GM18502 (cell line): ENCODE measurements at regions not wholly inside any gene's neighbourhood (a gene's known extent, or its start where the extent isn't known, plus 50 kb on each side); places are given as distances from the start of the nearest gene placed in this dataset.
"Not testable (repeated sequence)": the region's sequence is repeated elsewhere in the genome, so short reads cannot be mapped to it uniquely, and the experiment has no call there.

Source experiments
- ATAC-seq: cut with Tn5 transposase; IDR thresholded peaks from one replicate; pipeline ENCODE4 v1.9.1; 2021; ENCODE audit warnings: mild to moderate bottlenecking; ENCODE audit not compliant: unreplicated experiment, poor library complexity

DNA sequence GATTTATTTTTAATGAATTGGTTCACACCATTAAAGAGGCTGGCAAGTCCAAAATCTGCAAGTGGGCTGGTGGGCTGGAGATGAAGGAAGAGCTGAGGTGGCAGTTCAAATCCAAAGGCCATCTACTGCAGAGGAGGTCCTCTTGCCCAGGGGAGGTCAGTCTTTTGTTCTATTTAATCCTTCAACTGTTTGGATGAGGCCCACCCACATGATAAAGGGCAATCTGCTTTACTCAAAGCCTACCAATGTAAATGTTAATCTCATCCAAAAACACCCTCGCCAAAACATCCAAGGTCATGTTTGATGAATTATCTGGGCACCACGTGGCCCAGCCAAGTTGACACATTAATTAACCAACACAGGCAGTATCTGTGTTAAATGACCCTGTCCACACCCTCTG lies 99.0 kb downstream of the RRAGC start:
- ATAC-seq, result no peak

DNA sequence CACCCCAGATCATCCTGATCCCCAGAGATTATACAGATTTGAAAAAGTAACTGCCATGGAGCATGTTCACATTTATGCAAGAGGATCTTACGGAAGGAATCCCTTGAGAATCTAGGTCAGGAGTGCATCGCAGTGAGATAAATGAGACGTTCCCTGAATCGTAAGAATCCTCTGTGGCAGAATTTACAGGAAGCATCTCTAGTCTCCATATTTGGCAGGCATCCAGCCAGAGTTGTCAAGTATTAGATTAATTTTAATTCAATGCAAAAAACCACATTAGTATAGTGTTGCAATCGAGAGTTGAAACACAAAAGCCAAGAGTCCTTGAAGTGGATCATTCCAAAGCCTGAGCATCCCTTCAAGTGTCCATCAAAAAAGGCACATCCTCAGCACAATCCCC lies 100.8 kb downstream of the RRAGC start:
- no peak for ATAC-seq

DNA sequence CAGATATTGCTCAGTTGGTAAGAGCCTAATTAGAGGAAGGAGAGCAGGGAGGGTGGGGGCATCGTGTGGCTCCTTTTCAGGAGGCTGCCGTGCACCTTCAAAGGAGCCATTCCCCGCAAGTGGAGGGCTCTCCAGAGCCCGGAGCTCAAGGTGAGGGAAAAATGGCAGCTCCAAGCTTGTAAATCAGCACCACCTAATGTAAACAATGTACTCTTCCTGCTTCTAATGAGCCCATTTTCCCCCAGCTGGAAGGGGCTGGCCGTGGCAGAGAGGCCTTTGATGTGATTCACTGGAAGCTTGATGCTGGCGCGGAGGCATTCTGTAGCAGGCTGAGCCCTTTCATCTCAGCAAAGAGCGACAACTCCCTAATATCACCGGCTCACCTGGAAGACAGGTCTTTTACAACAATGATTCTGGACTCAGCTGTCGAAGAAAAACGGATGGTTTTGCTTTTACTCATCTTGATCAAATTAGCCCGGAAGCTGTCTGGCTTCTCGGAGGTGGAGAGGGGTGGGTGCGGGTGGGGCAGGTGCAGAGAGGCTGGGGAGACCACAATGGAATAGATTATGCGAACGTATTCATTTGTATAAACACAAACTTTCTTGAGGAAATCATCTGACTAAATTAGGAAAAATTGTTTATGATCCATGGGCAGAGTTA lies 112.5 kb downstream of the RRAGC start:
- ATAC-seq, result no peak

DNA sequence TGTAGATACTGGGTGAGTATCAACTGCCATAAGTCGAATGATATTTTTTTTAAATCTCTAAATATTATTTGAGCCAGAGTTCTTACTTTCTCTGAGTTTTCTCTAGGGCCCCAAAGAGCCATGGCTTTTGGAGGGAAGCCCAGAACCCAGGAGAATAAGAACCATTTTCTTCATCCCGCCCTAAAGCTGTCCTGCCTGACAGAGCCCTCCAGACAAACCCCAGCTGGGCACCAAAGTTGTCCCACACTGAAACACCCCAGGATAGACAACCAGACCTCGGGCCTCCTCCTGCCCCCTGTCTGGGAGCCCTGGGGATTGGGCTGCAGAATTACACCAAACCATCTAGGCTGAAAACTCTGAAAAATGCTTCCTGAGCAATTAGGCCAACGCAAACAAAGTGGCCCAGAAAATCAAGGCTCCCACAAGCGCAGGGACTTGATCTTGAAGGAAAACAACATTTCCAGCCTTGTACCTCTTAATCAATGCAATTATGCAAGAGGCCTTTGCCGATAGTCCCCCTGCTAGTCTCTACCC lies 113.1 kb downstream of the RRAGC start:
- ATAC-seq, result no peak

DNA sequence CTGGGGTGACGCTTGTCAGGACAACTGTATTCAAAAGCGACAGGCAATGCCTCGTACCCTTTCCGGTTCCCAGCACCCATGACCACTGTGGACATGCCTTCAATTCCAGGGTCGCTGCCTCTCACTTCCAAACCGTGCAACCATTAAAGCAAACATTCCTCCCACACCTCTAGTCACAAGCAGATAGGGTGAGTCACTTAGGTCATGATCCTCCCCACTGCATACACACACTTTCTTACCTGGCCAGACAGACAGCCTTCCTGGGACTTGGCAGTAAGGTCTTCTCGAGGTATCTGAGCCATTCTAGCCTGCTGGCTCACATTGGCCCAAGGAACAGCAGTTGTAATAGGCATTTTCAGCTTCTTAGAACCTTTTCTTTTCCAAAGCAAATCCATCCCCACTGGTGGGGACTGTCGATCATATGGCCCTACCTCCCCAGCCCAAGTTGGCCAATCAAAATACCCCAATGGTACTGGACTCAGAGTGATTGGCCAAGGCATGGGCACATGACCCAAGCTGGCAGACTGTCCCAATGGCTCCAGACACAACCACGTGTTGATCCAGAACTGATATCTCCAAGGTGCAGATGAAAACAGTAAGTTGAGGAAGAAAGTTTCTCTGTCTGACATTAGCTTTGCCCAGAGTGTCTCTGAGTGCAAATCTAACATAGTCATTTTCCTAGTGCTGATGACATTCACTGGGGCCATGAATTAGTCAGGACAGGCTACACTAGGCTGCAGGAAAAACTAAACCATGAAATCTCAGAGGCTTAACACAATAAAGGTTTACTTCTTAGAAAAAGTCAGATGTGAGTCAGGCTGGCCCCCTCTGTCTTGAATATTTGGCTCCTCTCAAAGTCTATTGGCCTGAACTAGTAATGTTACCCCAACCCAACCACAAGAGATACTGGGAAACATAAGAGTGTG lies 113.8 kb downstream of the RRAGC start:
- no peak for ATAC-seq

DNA sequence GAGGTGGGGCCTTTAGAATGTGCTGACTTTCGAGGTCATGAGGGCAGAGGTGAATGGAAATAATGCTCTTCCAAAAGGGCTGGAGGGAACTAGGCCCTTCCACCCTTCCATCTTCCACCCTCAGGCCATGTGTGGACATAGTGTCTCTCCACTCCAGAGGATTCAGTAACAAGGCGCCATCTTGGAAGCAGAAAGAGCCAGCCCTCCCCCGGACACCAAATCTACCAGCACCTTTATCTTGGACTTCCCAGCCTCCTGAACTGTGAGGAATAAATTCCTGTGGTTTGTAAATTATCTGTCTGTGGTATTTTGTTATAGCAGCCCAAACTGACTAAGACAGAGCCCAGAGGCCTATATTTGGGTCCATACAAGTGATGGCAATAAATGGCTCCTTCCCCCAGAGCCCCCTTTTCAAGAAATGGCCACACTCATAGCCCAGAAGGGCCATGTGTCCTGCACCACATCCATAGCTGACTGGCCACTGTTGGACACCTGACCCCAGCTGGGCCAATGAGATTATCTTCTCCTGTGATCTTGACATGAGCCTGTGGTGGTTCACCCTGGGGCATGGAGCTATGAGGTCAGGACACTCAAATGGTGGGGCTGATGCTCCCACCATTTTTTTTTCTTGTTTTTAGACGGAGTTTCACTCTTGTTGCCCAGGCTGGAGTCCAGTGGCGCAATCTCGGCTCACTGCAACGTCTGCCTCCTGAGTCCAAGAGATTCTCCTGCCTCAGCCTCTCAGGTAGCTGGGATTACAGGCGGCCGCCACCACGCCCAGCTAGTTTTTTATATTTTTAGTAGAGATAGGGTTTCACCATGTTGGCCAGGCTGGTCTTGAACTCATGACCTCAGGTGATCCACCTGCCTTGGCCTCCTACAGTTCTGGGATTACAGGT lies 114.9 kb downstream of the RRAGC start:
- ATAC-seq, result no peak

DNA sequence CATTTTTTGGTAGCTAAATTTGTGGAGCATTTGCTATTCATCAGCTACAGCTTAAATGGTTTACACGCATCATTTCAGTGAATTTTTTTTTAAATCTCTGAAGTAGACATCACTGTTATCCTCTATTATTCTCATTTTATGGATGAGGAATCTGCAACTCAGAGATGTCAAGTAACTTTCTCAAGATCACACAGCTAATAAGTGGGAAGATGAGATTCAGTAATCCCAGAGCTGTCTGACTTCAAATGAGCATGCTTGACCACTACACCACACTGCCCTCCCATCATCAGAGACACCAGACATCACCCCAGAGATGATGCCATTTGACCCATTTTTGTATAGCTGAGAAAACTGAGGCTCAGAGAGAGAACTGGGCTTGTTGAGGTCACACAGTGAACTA lies 116.4 kb downstream of the RRAGC start:
- no peak for ATAC-seq

DNA sequence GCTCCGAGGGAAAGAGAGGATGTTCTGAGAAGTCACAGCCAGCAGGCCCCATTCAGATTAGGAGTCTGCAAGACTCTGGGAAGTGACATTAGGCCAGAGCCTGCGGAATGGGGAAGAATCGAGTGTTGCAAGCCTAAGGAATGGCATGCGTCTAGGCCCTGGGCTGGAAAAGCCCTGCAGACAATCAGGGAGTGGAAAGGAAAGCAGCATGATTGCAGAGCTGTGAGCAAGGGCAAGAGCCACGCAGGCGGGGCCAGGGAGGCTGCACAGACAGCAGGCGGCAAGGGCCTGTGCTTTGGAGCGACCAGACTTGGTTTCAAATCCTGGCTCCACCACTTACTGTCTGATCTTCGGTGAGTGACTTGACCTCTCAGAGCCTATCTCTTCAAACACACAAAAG lies 118.2 kb downstream of the RRAGC start:
- no peak for ATAC-seq

DNA sequence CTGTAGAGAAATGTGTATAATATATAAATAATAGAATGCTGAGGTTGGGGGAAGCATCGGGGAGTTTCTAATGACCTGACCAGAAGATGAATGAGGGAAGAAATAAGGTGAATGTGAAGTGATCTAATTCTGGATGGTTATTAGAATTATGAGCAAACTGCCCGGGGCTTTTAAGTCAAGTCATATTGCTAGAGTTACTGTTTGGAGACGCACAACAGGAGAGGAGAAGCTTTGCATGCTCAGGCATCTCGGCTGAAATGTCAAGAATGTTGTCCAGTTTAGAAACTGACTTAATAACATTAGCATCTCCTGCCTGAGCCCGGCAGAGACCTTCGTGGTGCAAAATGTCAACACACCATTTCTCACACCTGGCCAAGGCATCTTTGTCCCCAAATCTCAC lies 119.1 kb downstream of the RRAGC start:
- no peak for ATAC-seq

DNA sequence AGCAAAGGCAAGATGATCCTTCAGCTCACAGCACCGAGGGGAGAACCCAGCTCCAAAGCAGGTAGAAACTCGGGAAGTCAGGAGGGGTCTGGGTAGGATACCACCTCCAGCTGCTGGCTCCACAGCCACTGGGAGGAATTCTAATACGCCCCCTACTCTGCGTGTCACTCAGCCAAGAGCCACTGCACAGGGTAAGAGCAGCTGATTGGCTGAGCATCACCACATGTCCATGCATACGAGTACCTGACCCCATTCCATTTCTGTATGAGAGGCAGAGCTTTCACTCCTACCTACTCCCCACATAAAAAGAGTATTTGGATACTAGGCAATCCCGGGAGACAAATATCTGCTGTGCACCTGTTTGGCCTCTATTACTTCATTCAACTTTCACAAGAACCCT lies 121.4 kb downstream of the RRAGC start:
- no peak for ATAC-seq

DNA sequence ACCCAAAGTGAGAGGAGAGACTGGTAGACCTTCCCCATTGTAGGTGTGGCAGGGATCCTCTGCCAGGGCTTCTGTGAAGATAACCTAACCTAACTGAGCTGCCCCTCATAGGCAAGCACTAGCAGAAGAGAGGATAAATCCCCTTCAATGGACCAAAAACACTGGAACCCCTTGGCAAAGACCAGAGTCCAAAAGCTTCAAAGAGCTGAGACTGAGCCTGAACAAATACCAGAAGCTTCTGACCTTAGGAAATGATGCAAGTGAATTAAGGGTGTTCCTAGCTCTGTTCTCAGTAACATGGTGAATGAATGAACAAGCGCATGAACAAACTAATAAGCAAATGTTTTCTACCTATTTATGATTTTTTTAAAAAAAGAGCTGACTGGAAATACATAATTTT lies 123.2 kb downstream of the RRAGC start:
- ATAC-seq, result no peak

DNA sequence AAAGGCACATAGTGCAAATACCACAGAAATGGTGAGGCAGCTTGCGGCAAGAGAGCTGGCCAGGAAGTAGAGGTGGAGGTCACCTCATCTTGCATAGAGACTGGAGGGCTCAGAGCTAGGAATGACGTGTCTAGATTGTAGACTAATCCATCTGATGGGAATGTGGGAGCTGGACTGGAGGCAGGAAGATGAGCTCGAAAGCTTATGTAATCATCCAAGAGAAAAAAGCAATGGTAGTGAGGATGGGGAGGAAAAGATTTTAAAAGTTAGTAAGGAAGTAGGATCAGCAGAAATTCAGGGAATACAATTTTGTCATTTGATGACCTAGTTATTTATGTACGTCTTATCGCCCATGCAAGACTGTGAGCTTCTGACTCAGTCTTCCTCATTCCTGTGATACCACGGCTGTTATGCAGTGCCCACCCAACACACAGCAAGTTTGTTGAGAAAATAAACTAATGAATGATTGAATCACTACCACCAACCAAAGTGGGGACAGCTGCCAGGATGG lies 123.9 kb downstream of the RRAGC start:
- ATAC-seq, result no peak

DNA sequence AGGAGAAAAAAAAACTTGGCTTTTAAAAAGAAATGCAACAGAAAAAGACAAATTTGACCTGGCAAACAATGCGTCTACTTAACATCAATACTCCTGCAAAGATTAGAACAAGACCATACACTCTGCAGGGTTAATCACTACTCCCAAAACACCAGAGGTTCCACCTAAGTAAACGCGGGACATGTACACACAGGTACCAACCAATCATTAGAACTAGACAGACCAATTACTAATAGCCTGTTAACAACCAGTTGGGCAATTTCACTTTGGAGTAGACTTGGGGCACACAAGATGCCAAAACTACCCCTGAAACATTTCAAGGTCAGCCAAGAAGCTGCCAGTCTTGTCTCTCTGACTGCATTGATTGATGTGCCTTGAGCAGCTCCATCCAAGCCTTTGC lies 125.8 kb downstream of the RRAGC start:
- no peak for ATAC-seq

DNA sequence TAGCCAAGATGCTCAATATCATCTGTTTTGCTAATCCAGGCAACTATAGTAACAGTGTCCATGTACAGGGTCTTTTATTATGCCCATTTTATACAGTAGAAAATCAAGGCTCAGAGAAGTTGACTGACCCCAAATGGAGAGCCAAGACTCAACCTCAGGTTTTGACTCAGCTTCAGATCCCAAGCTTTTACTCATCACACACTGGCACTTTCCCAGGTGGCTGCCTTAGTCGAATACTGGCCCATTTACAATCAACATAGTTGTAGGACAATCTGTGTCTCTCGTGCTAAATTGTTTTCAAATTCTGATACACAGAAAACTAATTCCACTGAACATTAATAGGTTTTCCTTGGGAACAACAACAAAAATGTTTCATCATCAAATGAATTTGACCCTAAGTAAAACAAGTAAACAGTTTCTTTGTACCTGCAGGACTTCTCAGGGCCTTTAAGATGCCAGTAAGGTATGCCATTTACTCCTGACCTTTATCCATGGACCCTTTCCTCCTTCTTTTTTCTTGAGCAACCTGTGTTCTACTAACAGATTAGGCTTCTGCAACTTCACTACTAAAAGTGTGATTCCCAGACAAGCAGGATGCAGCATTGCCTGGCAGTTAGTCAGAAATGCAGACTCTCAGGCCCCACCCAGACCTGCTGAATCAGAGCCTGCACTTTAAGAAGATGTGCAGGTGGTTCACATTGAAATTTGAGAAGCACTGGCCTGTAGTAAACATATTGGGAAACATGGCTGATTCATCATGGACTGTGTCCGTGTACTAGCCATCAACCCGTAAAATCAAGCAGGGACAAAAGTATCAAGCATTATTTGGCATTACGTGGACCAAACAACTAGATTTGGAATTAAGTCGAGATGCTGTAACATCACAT lies 128.8 kb downstream of the RRAGC start:
- no peak for ATAC-seq

DNA sequence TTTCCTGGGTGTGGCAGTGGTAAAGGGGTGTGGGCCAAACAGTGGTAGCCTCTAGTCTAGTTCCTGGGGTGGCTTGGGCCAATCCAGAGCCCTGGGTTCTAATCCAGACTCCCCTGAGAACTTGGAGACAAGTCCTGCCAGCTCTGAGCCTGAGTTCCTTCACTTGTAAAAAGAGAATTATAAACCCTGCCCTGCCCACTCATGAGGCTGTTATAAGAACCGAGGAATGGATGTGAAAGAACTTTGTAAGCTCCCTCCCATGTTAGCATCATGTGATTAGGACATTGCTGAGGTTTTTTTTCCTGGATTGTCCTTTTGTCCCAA lies 131.0 kb downstream of the RRAGC start:
- no peak for ATAC-seq

DNA sequence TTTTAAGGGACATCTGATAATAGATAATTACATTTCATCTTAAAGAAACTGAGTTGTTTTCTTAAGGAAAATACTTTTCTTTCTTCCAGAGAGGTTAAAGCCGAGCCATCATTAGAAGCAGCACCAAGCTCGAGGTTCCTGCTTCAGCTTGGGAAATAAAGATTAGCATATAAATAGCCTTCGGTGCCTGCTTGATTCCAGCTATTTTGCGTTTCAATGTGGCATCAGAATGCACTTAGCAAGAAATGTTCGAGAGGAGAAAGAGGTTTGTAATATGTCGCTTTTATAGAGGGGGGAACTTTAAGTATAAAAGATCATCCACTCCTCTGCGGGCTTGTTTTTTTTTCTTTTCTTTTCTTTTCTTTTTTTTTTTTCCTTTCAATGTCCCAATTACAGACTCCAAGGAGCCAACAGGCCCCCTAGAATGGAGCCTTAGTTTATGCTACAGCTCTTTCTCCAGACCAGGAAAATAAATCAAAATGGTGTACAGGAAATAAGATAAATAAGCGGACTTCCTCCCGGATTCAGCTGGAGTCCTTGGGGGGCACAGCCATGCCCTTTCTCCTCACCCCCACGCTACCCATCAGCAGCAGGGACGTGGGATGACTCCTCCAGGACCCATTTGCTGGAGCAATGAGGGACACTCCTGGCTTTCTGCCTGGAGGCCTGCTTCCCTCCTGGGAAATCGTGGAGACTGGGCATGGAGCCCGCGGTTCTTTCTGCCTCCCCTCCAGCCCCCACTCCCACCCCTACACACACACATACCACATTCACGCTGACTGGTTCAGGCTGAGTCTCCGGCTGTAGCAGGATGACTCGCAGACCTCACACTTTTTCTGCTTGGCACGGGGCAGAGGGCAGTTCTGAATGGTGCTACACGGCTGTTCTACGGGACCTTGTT lies 131.6 kb downstream of the RRAGC start:
- no peak for ATAC-seq

DNA sequence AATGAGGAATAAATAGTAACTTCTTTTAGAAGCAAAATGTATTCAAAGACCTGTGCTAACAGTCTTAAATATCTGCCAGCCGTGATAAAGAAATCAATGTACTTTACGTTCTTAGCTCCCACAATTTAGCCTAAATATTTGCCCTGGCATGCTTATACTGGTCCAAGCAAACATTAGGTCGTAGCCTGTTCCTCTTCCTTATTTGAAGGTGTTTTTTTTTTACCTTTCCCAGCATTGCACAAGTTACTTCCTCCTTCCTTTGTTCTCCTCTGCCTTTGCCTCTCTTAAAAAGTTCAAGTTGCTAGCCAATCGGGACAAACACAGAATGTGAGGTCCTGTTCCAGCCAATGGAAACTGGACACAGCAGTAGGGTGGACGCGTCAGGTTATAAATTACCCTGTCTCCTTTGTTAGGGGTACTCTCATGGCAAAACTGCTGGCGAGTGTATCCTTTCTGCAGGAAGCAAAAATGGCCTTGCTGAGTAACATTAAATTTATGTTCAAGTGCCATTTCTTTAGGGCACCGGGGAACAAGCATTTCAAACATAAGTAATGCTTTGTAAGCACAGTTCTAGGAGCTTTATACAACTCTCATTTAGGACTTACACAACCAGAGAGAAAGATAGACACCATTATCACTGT lies 134.1 kb downstream of the RRAGC start:
- not testable (repeated sequence) for ATAC-seq
